GM18951 (cell line): ENCODE measurements at regions not wholly inside any gene's neighbourhood (a gene's known extent, or its start where the extent isn't known, plus 50 kb on each side); places are given as distances from the start of the nearest gene placed in this dataset.

Source experiments
- POLR2A ChIP-seq: IDR thresholded peaks from 4 replicates; pipeline ENCODE4 v1.6.1; 2011; ENCODE audit warnings: mild to moderate bottlenecking; ENCODE audit not compliant: insufficient read length, insufficient read depth; ENCODE audit errors: extremely low read depth
- in situ Hi-C: fragments of 300-500 bp; cut with MboI; formaldehyde crosslinking; loops from one replicate; pipeline ENCODE4 v1.12.0; 2022; ENCODE audit warnings: low sequenced_read_pairs, mixed read lengths, inconsistent platforms; ENCODE audit not compliant: unreplicated experiment

GRCh38 chr1:163509114-163509513 lies 187.4 kb downstream of the NUF2 start:
- in situ Hi-C loops: no loop called here
- TF ChIP-seq POLR2A: no peak

GRCh38 chr1:163512349-163512989 lies 190.7 kb downstream of the NUF2 start:
- in situ Hi-C loops: no loop called here
- TF ChIP-seq POLR2A: no peak

- in situ Hi-C loops: no loop called here
- TF ChIP-seq POLR2A: no peak
Observed at GRCh38 chr1:163523375-163524029, 201.7 kb downstream of the NUF2 start.

GRCh38 chr1:163528710-163529348 lies 207.1 kb downstream of the NUF2 start:
- in situ Hi-C loops: no loop called here
- no peak for TF ChIP-seq POLR2A

GRCh38 chr1:163531345-163531744 lies 209.6 kb downstream of the NUF2 start:
- no peak for TF ChIP-seq POLR2A
- in situ Hi-C loops: loop anchor here (10.0 kb wide), 1 partner anchor 1253 kb away; no protein-coding TSS in a partner anchor

GRCh38 chr1:163535401-163535800 lies 213.6 kb downstream of the NUF2 start:
- in situ Hi-C loops: loop anchor here (10.0 kb wide), 1 partner anchor 1249 kb away; no protein-coding TSS in a partner anchor
- TF ChIP-seq POLR2A: no peak

GRCh38 chr1:163535807-163536206 lies 214.1 kb downstream of the NUF2 start:
- TF ChIP-seq POLR2A: no peak
- in situ Hi-C loops: loop anchor here (10.0 kb wide), 1 partner anchor 1249 kb away; no protein-coding TSS in a partner anchor

- in situ Hi-C loops: loop anchor here (10.0 kb wide), 1 partner anchor 1247 kb away; no protein-coding TSS in a partner anchor
- TF ChIP-seq POLR2A: no peak
Observed at GRCh38 chr1:163537809-163538208, 216.1 kb downstream of the NUF2 start.

GRCh38 chr1:163538667-163539066 lies 216.9 kb downstream of the NUF2 start:
- TF ChIP-seq POLR2A: no peak
- in situ Hi-C loops: loop anchor here (10.0 kb wide), 1 partner anchor 1246 kb away; no protein-coding TSS in a partner anchor

- no peak for TF ChIP-seq POLR2A
Observed at GRCh38 chr1:163540727-163541126, 219.0 kb downstream of the NUF2 start.

GRCh38 chr1:163544441-163544840 lies 222.7 kb downstream of the NUF2 start:
- no peak for TF ChIP-seq POLR2A
- in situ Hi-C loops: no loop called here

More at GRCh38 chr1:163540727-163541126, 219.0 kb downstream of the NUF2 start:
- in situ Hi-C loops: no loop called here

- in situ Hi-C loops: no loop called here
- TF ChIP-seq POLR2A: no peak
Observed at GRCh38 chr1:163558162-163558561, 236.4 kb downstream of the NUF2 start.

GRCh38 chr1:163561580-163562295 lies 240.0 kb downstream of the NUF2 start:
- in situ Hi-C loops: no loop called here
- TF ChIP-seq POLR2A: no peak
